Right renal cortex interstitium (tissue), 3 donors: ENCODE measurements at regions not wholly inside any gene's neighbourhood (a gene's known extent, or its start where the extent isn't known, plus 50 kb on each side); places are given as distances from the start of the nearest gene placed in this dataset.
A peak's percentile ranks its signal among the peaks of the same experiment; 100 is the strongest.

Experiments
- DNase-seq, 3 donors: peaks; one replicate each; pipeline ENCODE4 v3.0.0-alpha.2; 2013; ENCODE audit warnings: low read depth in 3 of 3, low spot score in 2 of 3

- no peak for DNase-seq
Measured at GRCh38 chr2:118223992-118224894, 136.0 kb downstream of the INSIG2 start.

- no peak for DNase-seq
Measured at GRCh38 chr2:118223511-118223991, 135.3 kb downstream of the INSIG2 start.

- no peak for DNase-seq
Measured at GRCh38 chr2:118222672-118223421, 134.6 kb downstream of the INSIG2 start.

- DNase-seq, result no peak
Measured at GRCh38 chr2:118222273-118222594, 134.0 kb downstream of the INSIG2 start.

GRCh38 chr2:118221536-118222272 lies 133.4 kb downstream of the INSIG2 start:
- DNase-seq, result peak in 2 of 3 donors; percentile 63 to 71

- no peak for DNase-seq
Measured at GRCh38 chr2:118219611-118220010, 131.3 kb downstream of the INSIG2 start.

GRCh38 chr2:118216224-118216623 lies 128.0 kb downstream of the INSIG2 start:
- DNase-seq, result no peak

- DNase-seq, result no peak
Measured at GRCh38 chr2:118209727-118210126, 121.5 kb downstream of the INSIG2 start.

GRCh38 chr2:118207889-118208288 lies 119.6 kb downstream of the INSIG2 start:
- DNase-seq, result no peak

- DNase-seq, result no peak
Measured at GRCh38 chr2:118202707-118203303, 114.5 kb downstream of the INSIG2 start.

- no peak for DNase-seq
Measured at GRCh38 chr2:118198268-118198667, 110.0 kb downstream of the INSIG2 start.

- no peak for DNase-seq
Measured at GRCh38 chr2:118197011-118197675, 108.9 kb downstream of the INSIG2 start.

GRCh38 chr2:118190474-118190873 lies 102.2 kb downstream of the INSIG2 start:
- no peak for DNase-seq

GRCh38 chr2:118186858-118187254 lies 98.6 kb downstream of the INSIG2 start:
- DNase-seq, result no peak

- DNase-seq, result peak in 2 of 3 donors; percentile 56 to 67
Measured at GRCh38 chr2:118186110-118186857, 98.0 kb downstream of the INSIG2 start.

- DNase-seq, result peak in 2 of 3 donors; percentile 48 to 64
Measured at GRCh38 chr2:118185210-118186109, 97.2 kb downstream of the INSIG2 start.

GRCh38 chr2:118183381-118183780 lies 95.1 kb downstream of the INSIG2 start:
- DNase-seq, result no peak

- DNase-seq, result no peak
Measured at GRCh38 chr2:118179445-118179844, 91.2 kb downstream of the INSIG2 start.
